IMR-90 (cell line): ENCODE measurements at regions not wholly inside any gene's neighbourhood (a gene's known extent, or its start where the extent isn't known, plus 50 kb on each side); places are given as distances from the start of the nearest gene placed in this dataset.

Source experiments
- CTCF ChIP-seq: conservative IDR thresholded peaks from 2 replicates; pipeline ENCODE4 v1.5.1; 2012; ENCODE audit warnings: mild to moderate bottlenecking, low read depth, low read length, improper control_type of control experiment
- RCOR1 ChIP-seq: IDR thresholded peaks from 2 replicates; pipeline ENCODE4 v1.6.1; 2012; ENCODE audit warnings: mild to moderate bottlenecking, low read length, improper control_type of control experiment; ENCODE audit not compliant: insufficient replicate concordance

- TF ChIP-seq RCOR1 (no peak), CTCF (no peak)
Observed at GRCh38 chr12:46921764-46922133, 96.0 kb upstream of the SLC38A4 start.
